Mucosa of descending colon (tissue), 3 donors: ENCODE measurements at regions not wholly inside any gene's neighbourhood (a gene's known extent, or its start where the extent isn't known, plus 50 kb on each side); places are given as distances from the start of the nearest gene placed in this dataset.

Experiments
- ATAC-seq: fragments of 200-7000 bp; cut with Tn5 transposase; one replicate; pipeline ENCODE4 v1.9.1; 2020; ENCODE audit warnings: mild to moderate bottlenecking, moderate library complexity
- DNase-seq, 3 donors: peaks; one replicate each; pipeline ENCODE4 v3.0.0-alpha.2; 2020
- H3K36me3 ChIP-seq: fragments of 200-600 bp; one replicate; pipeline ENCODE4 v1.8.0; 2021; ENCODE audit warnings: low read depth, mild to moderate bottlenecking
- H3K4me1 ChIP-seq: fragments of 200-600 bp; one replicate; pipeline ENCODE4 v1.8.0; 2021; ENCODE audit warnings: low read depth, mild to moderate bottlenecking
- H3K4me3 ChIP-seq: fragments of 200-600 bp; one replicate; pipeline ENCODE4 v1.8.0; 2021; ENCODE audit warnings: mild to moderate bottlenecking
- H3K9me3 ChIP-seq: fragments of 200-600 bp; one replicate; pipeline ENCODE4 v1.8.0; 2021; ENCODE audit warnings: mild to moderate bottlenecking
- CTCF ChIP-seq: fragments of 200-600 bp; IDR thresholded peaks from one replicate; pipeline ENCODE4 v1.8.0; 2022; ENCODE audit warnings: antibody characterized with exemption, mild to moderate bottlenecking
- intact Hi-C, 2 donors: fragments of 100-400 bp; cut with DNase I in 1 of 2; cut with micrococcal nuclease in 1 of 2; formaldehyde crosslinking; loops; one replicate each; pipeline versions ENCODE4 v1.11.0 to v1.11.1; 2022; cut with DNase I, micrococcal nuclease
- donor health status: DM: no; HTN: no; CAD: no; lungs with moderate emphysema.
- donor health status: DM: no; HTN: no; CAD: no.
- donor health status: DM: no; HTN: yes; CAD: no.

GRCh38 chr22:49209452-49210195, 618.0 kb downstream of the BRD1 start:
- Histone ChIP-seq H3K4me1 (no peaks in the 10 kb centered on the region), H3K36me3 (no peaks in the 10 kb centered on the region), H3K4me3 (no peak overlapping the region), H3K9me3 (no peaks in the 10 kb centered on the region)
- intact Hi-C loops = no loop called here
- no peak for ATAC-seq
- peak in 1 of 3 donors; percentile 22 for DNase-seq
- TF ChIP-seq CTCF = no peak

- intact Hi-C loops = no loop called here
- no peaks in the 10 kb centered on the region for H3K9me3 ChIP-seq
- DNase-seq (peak in 1 of 3 donors; percentile 12), ATAC-seq (no peak)
- H3K36me3 ChIP-seq = no peaks in the 10 kb centered on the region
- H3K4me1 ChIP-seq = no peaks in the 10 kb centered on the region
- TF ChIP-seq CTCF = no peak
- no peak overlapping the region for H3K4me3 ChIP-seq
Measured at GRCh38 chr22:49208768-49209252, 618.9 kb downstream of the BRD1 start.

GRCh38 chr22:49208004-49208402, 619.7 kb downstream of the BRD1 start:
- Histone ChIP-seq H3K9me3 (no peaks in the 10 kb centered on the region), H3K4me1 (no peaks in the 10 kb centered on the region), H3K4me3 (no peak overlapping the region), H3K36me3 (no peaks in the 10 kb centered on the region)
- no peak for TF ChIP-seq CTCF
- intact Hi-C loops = no loop called here
- DNase-seq (peak in 1 of 3 donors; percentile 21), ATAC-seq (no peak)

GRCh38 chr22:49207008-49208003, 620.4 kb downstream of the BRD1 start:
- intact Hi-C loops = no loop called here
- no peaks in the 10 kb centered on the region for H3K9me3 ChIP-seq
- ATAC-seq (no peak), DNase-seq (peak in 1 of 3 donors; percentile 14)
- H3K4me3 ChIP-seq = no peak overlapping the region
- no peak for TF ChIP-seq CTCF
- no peaks in the 10 kb centered on the region for H3K36me3 ChIP-seq
- H3K4me1 ChIP-seq = no peaks in the 10 kb centered on the region

- H3K4me3 ChIP-seq = no peak overlapping the region
- ATAC-seq = no peak
- DNase-seq = peak in 1 of 3 donors; percentile 13
- H3K9me3 ChIP-seq = no peaks in the 10 kb centered on the region
- TF ChIP-seq CTCF = no peak
- no peaks in the 10 kb centered on the region for H3K4me1 ChIP-seq
- H3K36me3 ChIP-seq = no peaks in the 10 kb centered on the region
- intact Hi-C loops = no loop called here
Measured at GRCh38 chr22:49206281-49206680, 621.4 kb downstream of the BRD1 start.
